ENCODE measurements at regions not wholly inside any gene's neighbourhood (a gene's known extent, or its start where the extent isn't known, plus 50 kb on each side); places are given as distances from the start of the nearest gene placed in this dataset.

GRCh38 chr16:74183601-74184360 lies 112.8 kb upstream of the PSMD7 start:
- Histone ChIP-seq H3K4me3 (ENCODE audit: low read length) (no peak overlapping the region), H3K36me3 (ENCODE audit: control insufficient read depth, insufficient read depth, low read length) (no peaks in the 10 kb centered on the region), H3K9me3 (ENCODE audit: control insufficient read depth, low read depth, low read length) (no peaks in the 10 kb centered on the region), H3K27ac (ENCODE audit: low read length) (no peak overlapping the region), H3K27me3 (ENCODE audit: control insufficient read depth, insufficient read depth, low read length) (no peaks in the 10 kb centered on the region), H3K4me1 (ENCODE audit: control insufficient read depth, insufficient read depth, low read length) (no peaks in the 10 kb centered on the region)
- WGBS (ENCODE audit: insufficient coverage, low lambda C conversion rate) = no CpG with 5 or more reads among the region's 4 CpGs
- DNase-seq = no peak

- DNase-seq = peak; percentile 33 to 64
- 20% methylated on average over 4 of the region's 8 CpGs for WGBS (ENCODE audit: insufficient coverage, low lambda C conversion rate)
- H3K4me1 ChIP-seq (ENCODE audit: control insufficient read depth, insufficient read depth, low read length) = no peaks in the 10 kb centered on the region
- H3K36me3 ChIP-seq (ENCODE audit: control insufficient read depth, insufficient read depth, low read length) = no peaks in the 10 kb centered on the region
- no peak overlapping the region for H3K4me3 ChIP-seq (ENCODE audit: low read length)
- no peaks in the 10 kb centered on the region for H3K9me3 ChIP-seq (ENCODE audit: control insufficient read depth, low read depth, low read length)
- peak overlapping the region; percentile 27 for H3K27ac ChIP-seq (ENCODE audit: low read length)
- H3K27me3 ChIP-seq (ENCODE audit: control insufficient read depth, insufficient read depth, low read length) = no peaks in the 10 kb centered on the region
These were observed 126.8 kb upstream of the PSMD7 start for GRCh38 chr16:74169687-74170376.

GRCh38 chr16:74169066-74169465 lies 127.5 kb upstream of the PSMD7 start:
- WGBS (ENCODE audit: insufficient coverage, low lambda C conversion rate) = 100% methylated on average over 1 of the region's 3 CpGs
- no peaks in the 10 kb centered on the region for H3K4me1 ChIP-seq (ENCODE audit: control insufficient read depth, insufficient read depth, low read length)
- no peaks in the 10 kb centered on the region for H3K27me3 ChIP-seq (ENCODE audit: control insufficient read depth, insufficient read depth, low read length)
- no peak overlapping the region for H3K27ac ChIP-seq (ENCODE audit: low read length)
- DNase-seq = no peak
- no peaks in the 10 kb centered on the region for H3K9me3 ChIP-seq (ENCODE audit: control insufficient read depth, low read depth, low read length)
- no peaks in the 10 kb centered on the region for H3K36me3 ChIP-seq (ENCODE audit: control insufficient read depth, insufficient read depth, low read length)
- H3K4me3 ChIP-seq (ENCODE audit: low read length) = no peak overlapping the region

- no peaks in the 10 kb centered on the region for H3K4me1 ChIP-seq (ENCODE audit: control insufficient read depth, insufficient read depth, low read length)
- no peaks in the 10 kb centered on the region for H3K9me3 ChIP-seq (ENCODE audit: control insufficient read depth, low read depth, low read length)
- no peaks in the 10 kb centered on the region for H3K27me3 ChIP-seq (ENCODE audit: control insufficient read depth, insufficient read depth, low read length)
- 80% methylated on average over 1 of the region's 1 CpG for WGBS (ENCODE audit: insufficient coverage, low lambda C conversion rate)
- no peak overlapping the region for H3K27ac ChIP-seq (ENCODE audit: low read length)
- H3K4me3 ChIP-seq (ENCODE audit: low read length) = no peak overlapping the region
- no peaks in the 10 kb centered on the region for H3K36me3 ChIP-seq (ENCODE audit: control insufficient read depth, insufficient read depth, low read length)
- DNase-seq = no peak
These were observed 128.2 kb upstream of the PSMD7 start for GRCh38 chr16:74168445-74168844.

- H3K9me3 ChIP-seq (ENCODE audit: control insufficient read depth, low read depth, low read length) = no peaks in the 10 kb centered on the region
- no peak overlapping the region for H3K27ac ChIP-seq (ENCODE audit: low read length)
- no peak for DNase-seq
- H3K27me3 ChIP-seq (ENCODE audit: control insufficient read depth, insufficient read depth, low read length) = no peaks in the 10 kb centered on the region
- H3K4me3 ChIP-seq (ENCODE audit: low read length) = no peak overlapping the region
- no peaks in the 10 kb centered on the region for H3K36me3 ChIP-seq (ENCODE audit: control insufficient read depth, insufficient read depth, low read length)
- 33% methylated on average over 1 of the region's 2 CpGs for WGBS (ENCODE audit: insufficient coverage, low lambda C conversion rate)
- no peaks in the 10 kb centered on the region for H3K4me1 ChIP-seq (ENCODE audit: control insufficient read depth, insufficient read depth, low read length)
These were observed 130.2 kb upstream of the PSMD7 start for GRCh38 chr16:74166456-74166855.

GRCh38 chr16:74165566-74166080 lies 131.0 kb upstream of the PSMD7 start:
- no peak for DNase-seq
- 71% methylated on average over 3 of the region's 5 CpGs for WGBS (ENCODE audit: insufficient coverage, low lambda C conversion rate)
- Histone ChIP-seq H3K36me3 (ENCODE audit: control insufficient read depth, insufficient read depth, low read length) (no peaks in the 10 kb centered on the region), H3K4me3 (ENCODE audit: low read length) (no peak overlapping the region), H3K27me3 (ENCODE audit: control insufficient read depth, insufficient read depth, low read length) (no peaks in the 10 kb centered on the region), H3K9me3 (ENCODE audit: control insufficient read depth, low read depth, low read length) (no peaks in the 10 kb centered on the region), H3K27ac (ENCODE audit: low read length) (no peak overlapping the region), H3K4me1 (ENCODE audit: control insufficient read depth, insufficient read depth, low read length) (no peaks in the 10 kb centered on the region)

GRCh38 chr16:74160759-74161158 lies 135.9 kb upstream of the PSMD7 start:
- H3K27me3 ChIP-seq (ENCODE audit: control insufficient read depth, insufficient read depth, low read length) = no peaks in the 10 kb centered on the region
- no peak for DNase-seq
- H3K36me3 ChIP-seq (ENCODE audit: control insufficient read depth, insufficient read depth, low read length) = no peaks in the 10 kb centered on the region
- WGBS (ENCODE audit: insufficient coverage, low lambda C conversion rate) = 92% methylated on average over 2 of the region's 2 CpGs
- H3K9me3 ChIP-seq (ENCODE audit: control insufficient read depth, low read depth, low read length) = no peaks in the 10 kb centered on the region
- H3K27ac ChIP-seq (ENCODE audit: low read length) = no peak overlapping the region
- H3K4me1 ChIP-seq (ENCODE audit: control insufficient read depth, insufficient read depth, low read length) = no peaks in the 10 kb centered on the region
- H3K4me3 ChIP-seq (ENCODE audit: low read length) = no peak overlapping the region

- no peak for DNase-seq
- Histone ChIP-seq H3K36me3 (ENCODE audit: control insufficient read depth, insufficient read depth, low read length) (no peaks in the 10 kb centered on the region), H3K9me3 (ENCODE audit: control insufficient read depth, low read depth, low read length) (no peaks in the 10 kb centered on the region), H3K4me3 (ENCODE audit: low read length) (no peak overlapping the region), H3K4me1 (ENCODE audit: control insufficient read depth, insufficient read depth, low read length) (no peaks in the 10 kb centered on the region), H3K27me3 (ENCODE audit: control insufficient read depth, insufficient read depth, low read length) (no peaks in the 10 kb centered on the region), H3K27ac (ENCODE audit: low read length) (no peak overlapping the region)
- no CpG with 5 or more reads among the region's 1 CpG for WGBS (ENCODE audit: insufficient coverage, low lambda C conversion rate)
These were observed 142.8 kb upstream of the PSMD7 start for GRCh38 chr16:74153773-74154172.

- H3K36me3 ChIP-seq (ENCODE audit: control insufficient read depth, insufficient read depth, low read length) = no peaks in the 10 kb centered on the region
- no peaks in the 10 kb centered on the region for H3K9me3 ChIP-seq (ENCODE audit: control insufficient read depth, low read depth, low read length)
- 88% methylated on average over 1 of the region's 2 CpGs for WGBS (ENCODE audit: insufficient coverage, low lambda C conversion rate)
- H3K27me3 ChIP-seq (ENCODE audit: control insufficient read depth, insufficient read depth, low read length) = no peaks in the 10 kb centered on the region
- no peak overlapping the region for H3K4me3 ChIP-seq (ENCODE audit: low read length)
- no peak overlapping the region for H3K27ac ChIP-seq (ENCODE audit: low read length)
- no peak for DNase-seq
- no peaks in the 10 kb centered on the region for H3K4me1 ChIP-seq (ENCODE audit: control insufficient read depth, insufficient read depth, low read length)
These were observed 150.0 kb upstream of the PSMD7 start for GRCh38 chr16:74146643-74147042.

- Histone ChIP-seq H3K9me3 (ENCODE audit: control insufficient read depth, low read depth, low read length) (no peaks in the 10 kb centered on the region), H3K36me3 (ENCODE audit: control insufficient read depth, insufficient read depth, low read length) (no peaks in the 10 kb centered on the region), H3K27me3 (ENCODE audit: control insufficient read depth, insufficient read depth, low read length) (no peaks in the 10 kb centered on the region), H3K4me1 (ENCODE audit: control insufficient read depth, insufficient read depth, low read length) (no peaks in the 10 kb centered on the region), H3K27ac (ENCODE audit: low read length) (no peak overlapping the region), H3K4me3 (ENCODE audit: low read length) (no peak overlapping the region)
- DNase-seq = no peak
- 75% methylated on average over 2 of the region's 3 CpGs for WGBS (ENCODE audit: insufficient coverage, low lambda C conversion rate)
These were observed 153.4 kb upstream of the PSMD7 start for GRCh38 chr16:74143171-74143570.

Measured in large intestine (tissue), 3 donors.